Vagina (tissue), 2 donors: ENCODE measurements at regions not wholly inside any gene's neighbourhood (a gene's known extent, or its start where the extent isn't known, plus 50 kb on each side); places are given as distances from the start of the nearest gene placed in this dataset.

ENCODE experiments used
- DNase-seq, 2 donors: peaks; one replicate each; pipeline ENCODE4 v3.0.0-alpha.2; 2017; ENCODE audit errors: extremely low spot score in 2 of 2
- H3K27ac ChIP-seq: fragments of 200-600 bp; sonication (generic); one replicate; pipeline ENCODE4 v1.5.1; 2019
- H3K27me3 ChIP-seq: fragments of 200-600 bp; sonication (generic); one replicate; pipeline ENCODE4 v1.5.1; 2019
- H3K36me3 ChIP-seq, 2 donors: fragments of 200-600 bp; sonication (generic); one replicate each; pipeline ENCODE4 v1.5.1; 2017 to 2019
- H3K4me1 ChIP-seq: fragments of 200-600 bp; sonication (generic); one replicate; pipeline ENCODE4 v1.5.1; 2019
- H3K4me3 ChIP-seq, 2 donors: fragments of 200-600 bp; sonication (generic); 1 replicate in 1 of 2; 2 replicates in 1 of 2; pipeline ENCODE4 v1.5.1; 2016 to 2019
- H3K9me3 ChIP-seq: fragments of 200-600 bp; sonication (generic); one replicate; pipeline ENCODE4 v1.5.1; 2019
- POLR2A ChIP-seq, 2 donors: fragments of 450-650 bp; IDR thresholded peaks; one replicate each; pipeline ENCODE4 v1.6.1; 2017; ENCODE audit warnings: antibody characterized with exemption in 2 of 2, mild to moderate bottlenecking in 2 of 2, moderate library complexity in 2 of 2
- POLR2AphosphoS5 ChIP-seq, 2 donors: sonication (generic); formaldehyde crosslinking; IDR thresholded peaks; one replicate each; pipeline ENCODE4 v1.9.0; 2017; ENCODE audit warnings: antibody characterized with exemption in 2 of 2, mild to moderate bottlenecking in 2 of 2, low read depth in 1 of 2; ENCODE audit not compliant: insufficient read depth in 1 of 2
- intact Hi-C: fragments of 100-400 bp; cut with DNase I; formaldehyde crosslinking; loops from one replicate; pipeline ENCODE4 v1.15.1; 2023
- TF ChIP-seq, protein P1 (sequence below), 3 experiments: fragments of 450-650 bp in 2 of 3; fragments of 200-600 bp in 1 of 3; sonication (generic) in 1 of 3; IDR thresholded peaks; one replicate each; pipeline ENCODE4 v1.5.1; 2017 to 2019; ENCODE audit warnings: antibody characterized with exemption in 3 of 3, mild to moderate bottlenecking in 2 of 3, moderate library complexity in 2 of 3

DNA sequence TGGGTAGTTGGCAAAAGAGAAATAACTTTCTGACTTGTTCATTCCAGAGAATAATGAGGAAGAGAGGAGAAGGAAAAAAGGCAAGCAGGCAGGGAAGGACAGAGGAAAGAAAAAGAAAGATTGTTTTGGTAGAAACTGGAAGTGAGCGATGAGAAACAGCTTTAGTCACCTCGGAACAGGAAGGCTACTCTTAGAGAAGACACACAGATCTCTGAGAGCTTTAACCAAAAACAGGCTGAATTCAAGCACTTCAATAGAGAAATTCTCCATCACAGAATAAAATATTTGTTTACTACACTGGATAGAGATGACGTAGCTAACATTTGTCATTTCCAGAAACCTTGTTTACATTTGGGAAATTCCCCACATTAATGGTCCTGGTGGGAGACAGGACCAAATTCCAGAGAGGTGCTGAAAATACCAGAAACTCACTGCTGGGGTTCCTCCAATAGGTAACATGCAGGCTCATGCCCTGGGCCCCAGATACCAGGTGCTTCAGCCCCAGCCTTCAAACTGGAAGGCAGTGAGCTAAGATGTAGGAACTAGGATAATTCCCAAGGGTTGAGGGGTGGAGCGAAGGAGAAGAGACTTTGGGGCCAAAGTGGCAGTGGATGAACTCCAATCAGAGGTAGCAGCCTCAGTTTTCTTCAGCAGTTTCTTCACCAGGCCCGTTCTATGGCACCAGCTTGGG is 227.7 kb upstream of the GRAMD2B start:
- Histone ChIP-seq H3K9me3 (no peaks in the 10 kb centered on the region), H3K27ac (peak overlapping the region; percentile 43), H3K4me3 (no peak overlapping the region), H3K27me3 (no peaks in the 10 kb centered on the region), H3K4me1 (peaks cover 12% of the 10 kb centered on the region), H3K36me3 (no peaks in the 10 kb centered on the region)
- intact Hi-C loops = no loop called here
- no peak for DNase-seq
- TF ChIP-seq POLR2A (IDR thresholded peaks at IDR 0.05) (no peak), POLR2AphosphoS5 (IDR thresholded peaks at IDR 0.05; ENCODE audit: insufficient read depth in 1 of 2, low read depth in 1 of 2) (no peak)
- TF ChIP-seq, protein P1, sequence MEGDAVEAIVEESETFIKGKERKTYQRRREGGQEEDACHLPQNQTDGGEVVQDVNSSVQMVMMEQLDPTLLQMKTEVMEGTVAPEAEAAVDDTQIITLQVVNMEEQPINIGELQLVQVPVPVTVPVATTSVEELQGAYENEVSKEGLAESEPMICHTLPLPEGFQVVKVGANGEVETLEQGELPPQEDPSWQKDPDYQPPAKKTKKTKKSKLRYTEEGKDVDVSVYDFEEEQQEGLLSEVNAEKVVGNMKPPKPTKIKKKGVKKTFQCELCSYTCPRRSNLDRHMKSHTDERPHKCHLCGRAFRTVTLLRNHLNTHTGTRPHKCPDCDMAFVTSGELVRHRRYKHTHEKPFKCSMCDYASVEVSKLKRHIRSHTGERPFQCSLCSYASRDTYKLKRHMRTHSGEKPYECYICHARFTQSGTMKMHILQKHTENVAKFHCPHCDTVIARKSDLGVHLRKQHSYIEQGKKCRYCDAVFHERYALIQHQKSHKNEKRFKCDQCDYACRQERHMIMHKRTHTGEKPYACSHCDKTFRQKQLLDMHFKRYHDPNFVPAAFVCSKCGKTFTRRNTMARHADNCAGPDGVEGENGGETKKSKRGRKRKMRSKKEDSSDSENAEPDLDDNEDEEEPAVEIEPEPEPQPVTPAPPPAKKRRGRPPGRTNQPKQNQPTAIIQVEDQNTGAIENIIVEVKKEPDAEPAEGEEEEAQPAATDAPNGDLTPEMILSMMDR (IDR thresholded peaks at IDR 0.05) = no peak

DNA sequence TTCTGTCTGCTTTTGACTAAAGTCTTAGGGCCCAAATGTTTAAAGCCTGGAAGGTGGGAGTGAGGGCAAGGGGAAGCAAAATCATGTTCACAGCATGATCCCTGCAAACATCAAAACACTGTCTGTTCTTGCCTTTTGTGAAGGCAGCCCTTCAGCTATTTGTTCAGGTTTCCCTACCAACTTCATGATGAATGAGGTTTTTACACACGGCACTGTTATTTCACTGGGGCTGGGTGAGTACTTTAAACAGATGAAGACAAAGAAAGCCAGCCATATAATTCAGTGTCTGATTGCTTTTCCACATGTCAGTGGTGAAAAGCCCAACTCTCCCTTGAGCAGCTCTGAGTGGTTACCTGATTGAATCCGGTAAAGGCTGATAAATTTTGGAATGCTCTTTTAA is 224.7 kb upstream of the GRAMD2B start:
- Histone ChIP-seq H3K4me1 (peaks cover 12% of the 10 kb centered on the region), H3K36me3 (no peaks in the 10 kb centered on the region), H3K9me3 (no peaks in the 10 kb centered on the region), H3K27me3 (no peaks in the 10 kb centered on the region), H3K4me3 (no peak overlapping the region), H3K27ac (no peak overlapping the region)
- DNase-seq = no peak
- intact Hi-C loops = no loop called here
- TF ChIP-seq POLR2AphosphoS5 (IDR thresholded peaks at IDR 0.05; ENCODE audit: insufficient read depth in 1 of 2, low read depth in 1 of 2) = no peak

DNA sequence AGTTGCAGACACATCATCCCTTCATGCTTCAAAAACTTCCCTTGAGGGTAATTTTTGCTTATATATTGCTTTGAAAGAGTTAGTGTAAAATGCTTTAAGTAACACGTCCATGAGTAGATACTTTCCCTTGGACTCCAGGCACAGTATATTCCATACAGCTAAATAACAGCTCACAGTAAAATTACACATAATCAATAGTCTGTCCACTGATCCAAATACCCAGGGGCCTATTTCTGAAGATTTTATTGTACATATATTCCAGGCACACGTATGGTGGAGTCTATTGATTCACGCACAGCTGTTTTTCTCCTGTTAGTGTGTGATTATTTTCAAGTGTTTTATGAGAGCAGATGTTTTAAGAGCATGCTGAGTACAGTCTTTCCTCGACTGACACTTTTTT is 223.7 kb upstream of the GRAMD2B start:
- DNase-seq = no peak
- no peak overlapping the region for H3K4me3 ChIP-seq
- H3K36me3 ChIP-seq = no peaks in the 10 kb centered on the region
- intact Hi-C loops = no loop called here
- TF ChIP-seq POLR2AphosphoS5 (IDR thresholded peaks at IDR 0.05; ENCODE audit: insufficient read depth in 1 of 2, low read depth in 1 of 2) (no peak), POLR2A (IDR thresholded peaks at IDR 0.05) (no peak)
- TF ChIP-seq, protein P1 (IDR thresholded peaks at IDR 0.05) = no peak
- no peaks in the 10 kb centered on the region for H3K27me3 ChIP-seq
- H3K9me3 ChIP-seq = no peaks in the 10 kb centered on the region
- H3K4me1 ChIP-seq = peaks cover 12% of the 10 kb centered on the region
- no peak overlapping the region for H3K27ac ChIP-seq

DNA sequence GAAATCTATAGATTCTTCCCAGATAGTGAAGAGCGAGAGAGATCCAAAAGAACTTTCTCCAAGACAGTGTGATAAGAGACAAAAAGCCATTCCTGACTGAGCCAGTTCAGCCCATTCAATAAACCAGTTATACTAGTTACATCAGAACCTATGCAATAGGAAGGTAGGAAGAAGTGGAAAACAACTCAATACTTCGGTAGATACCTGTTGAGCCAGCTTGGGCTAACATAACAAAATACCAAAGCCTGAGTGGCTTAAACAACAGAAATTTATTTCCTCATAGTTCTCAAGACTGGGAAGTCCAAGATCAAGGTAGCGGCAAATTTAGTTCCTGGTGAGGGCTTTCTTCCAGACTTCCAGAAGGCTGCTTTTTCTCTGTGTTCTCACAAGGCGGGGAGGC is 214.5 kb upstream of the GRAMD2B start:
- no peaks in the 10 kb centered on the region for H3K4me1 ChIP-seq
- H3K27ac ChIP-seq = no peak overlapping the region
- DNase-seq = no peak
- H3K4me3 ChIP-seq = no peak overlapping the region
- H3K36me3 ChIP-seq = no peaks in the 10 kb centered on the region
- no peak for TF ChIP-seq POLR2A (IDR thresholded peaks at IDR 0.05)
- TF ChIP-seq, protein P1 (IDR thresholded peaks at IDR 0.05) = no peak
- no peak for TF ChIP-seq POLR2AphosphoS5 (IDR thresholded peaks at IDR 0.05; ENCODE audit: insufficient read depth in 1 of 2, low read depth in 1 of 2)
- intact Hi-C loops = no loop called here
- no peaks in the 10 kb centered on the region for H3K9me3 ChIP-seq
- no peaks in the 10 kb centered on the region for H3K27me3 ChIP-seq

DNA sequence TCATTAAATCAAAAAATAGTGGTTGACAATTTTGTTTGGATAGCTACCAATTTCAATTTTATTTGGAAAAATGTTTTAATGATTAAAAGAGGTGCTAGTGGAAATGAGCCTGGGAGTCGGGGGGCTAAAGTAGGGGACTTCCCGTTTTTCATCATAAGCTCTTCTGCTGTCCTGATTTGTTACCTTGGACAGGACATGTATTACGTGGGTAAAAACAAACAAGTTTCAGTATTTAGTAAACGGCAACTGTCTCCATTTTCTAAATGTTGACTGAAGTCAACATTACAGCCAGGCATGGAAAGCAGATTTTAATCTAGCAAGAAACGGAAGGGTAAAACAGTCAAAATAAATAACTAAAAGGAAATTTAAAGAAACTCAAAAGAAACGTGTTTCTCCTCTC is 212.3 kb upstream of the GRAMD2B start:
- H3K27me3 ChIP-seq = no peaks in the 10 kb centered on the region
- H3K36me3 ChIP-seq = no peaks in the 10 kb centered on the region
- no peak overlapping the region for H3K4me3 ChIP-seq
- H3K27ac ChIP-seq = no peak overlapping the region
- no peak for DNase-seq
- intact Hi-C loops = no loop called here
- TF ChIP-seq, protein P1 (IDR thresholded peaks at IDR 0.05) = no peak
- TF ChIP-seq POLR2A (IDR thresholded peaks at IDR 0.05) = no peak
- TF ChIP-seq POLR2AphosphoS5 (IDR thresholded peaks at IDR 0.05; ENCODE audit: insufficient read depth in 1 of 2, low read depth in 1 of 2) = no peak
- no peaks in the 10 kb centered on the region for H3K4me1 ChIP-seq
- no peaks in the 10 kb centered on the region for H3K9me3 ChIP-seq
